Keratinocyte (primary cell): ENCODE measurements at regions not wholly inside any gene's neighbourhood (a gene's known extent, or its start where the extent isn't known, plus 50 kb on each side); places are given as distances from the start of the nearest gene placed in this dataset.

Experiments
- DNase-seq: peaks from one replicate; pipeline ENCODE4 v3.0.0-alpha.2; 2011; ENCODE audit warnings: low read depth, missing footprints, low spot score
- FAIRE-seq: peaks from 2 replicates; lab custom pipeline; 2011; peaks lifted over from hg19 to GRCh38; lab: Jason Lieb, UNC
- H2AFZ ChIP-seq: 2 replicates; pipeline ENCODE4 v1.6.0; 2012; ENCODE audit warnings: low read length, control low read depth, inconsistent platforms; ENCODE audit not compliant: control insufficient read depth
- H3K27ac ChIP-seq: 2 replicates; pipeline ENCODE4 v1.5.1; 2011; ENCODE audit warnings: low read length; ENCODE audit not compliant: control insufficient read depth, insufficient read depth
- H3K27me3 ChIP-seq: 3 replicates; pipeline ENCODE4 v1.6.0; 2011; ENCODE audit warnings: low read length; ENCODE audit not compliant: control insufficient read depth, insufficient read depth; ENCODE audit errors: extremely low read depth
- H3K36me3 ChIP-seq, 2 experiments: 2 replicates in 1 of 2; 3 replicates in 1 of 2; pipeline ENCODE4 v1.5.1; 2011; ENCODE audit warnings: low read length in 2 of 2, mild to moderate bottlenecking in 1 of 2; ENCODE audit not compliant: control insufficient read depth in 2 of 2, insufficient read depth in 2 of 2; ENCODE audit errors: extremely low read depth in 1 of 2
- H3K4me1 ChIP-seq: 3 replicates; pipeline ENCODE4 v1.5.1; 2011; ENCODE audit warnings: low read length; ENCODE audit not compliant: control insufficient read depth, insufficient read depth; ENCODE audit errors: extremely low read depth
- H3K4me2 ChIP-seq: 3 replicates; pipeline ENCODE4 v1.6.0; 2011; ENCODE audit warnings: low read depth, low read length; ENCODE audit not compliant: control insufficient read depth, insufficient read depth; ENCODE audit errors: extremely low read depth
- H3K4me3 ChIP-seq, 3 experiments: fragments of 200-600 bp in 1 of 3; sonication (generic) in 1 of 3; 2 replicates in 2 of 3; 3 replicates in 1 of 3; pipeline ENCODE4 v1.5.1; 2011 to 2016; ENCODE audit warnings: low read length in 3 of 3, mild to moderate bottlenecking in 3 of 3, control low read depth in 2 of 3, inconsistent platforms in 1 of 3, low read depth in 1 of 3, mixed read lengths in 1 of 3, mixed run types in 1 of 3, moderate library complexity in 1 of 3; ENCODE audit not compliant: control insufficient read depth in 2 of 3, insufficient read depth in 2 of 3; ENCODE audit errors: extremely low read depth in 1 of 3
- H3K79me2 ChIP-seq: 2 replicates; pipeline ENCODE4 v1.6.0; 2012; ENCODE audit warnings: low read length; ENCODE audit not compliant: control insufficient read depth, insufficient read depth
- H3K9ac ChIP-seq: 3 replicates; pipeline ENCODE4 v1.6.0; 2011; ENCODE audit warnings: low read length; ENCODE audit not compliant: control insufficient read depth, insufficient read depth; ENCODE audit errors: extremely low read depth
- H3K9me1 ChIP-seq: 3 replicates; pipeline ENCODE4 v1.6.0; 2011; ENCODE audit warnings: low read length; ENCODE audit not compliant: control insufficient read depth, insufficient read depth; ENCODE audit errors: extremely low read depth
- H3K9me3 ChIP-seq: 2 replicates; pipeline ENCODE4 v1.5.1; 2012; ENCODE audit warnings: low read depth, low read length; ENCODE audit not compliant: control insufficient read depth
- H4K20me1 ChIP-seq: 3 replicates; pipeline ENCODE4 v1.6.0; 2011; ENCODE audit warnings: low read length; ENCODE audit not compliant: control insufficient read depth, insufficient read depth; ENCODE audit errors: extremely low read depth
- CTCF ChIP-seq, 3 experiments: IDR thresholded peaks in 1 of 3; conservative IDR thresholded peaks in 1 of 3; optimal IDR thresholded peaks in 1 of 3; 2 replicates in 2 of 3; 3 replicates in 1 of 3; pipeline versions ENCODE3 to v1.5.1; 2011; ENCODE audit warnings: low read length in 3 of 3, mild to moderate bottlenecking in 3 of 3, moderate library complexity in 2 of 3, control low read depth in 1 of 3, inconsistent platforms in 1 of 3; ENCODE audit not compliant: insufficient read depth in 2 of 3; ENCODE audit errors: extremely low read depth in 1 of 3
- EZH2 ChIP-seq: IDR thresholded peaks from one replicate; pipeline ENCODE4 v1.6.1; 2012; ENCODE audit warnings: inconsistent platforms, mild to moderate bottlenecking, low read length, moderate library complexity
- dilution Hi-C: fragments of 300-500 bp; cut with MboI; formaldehyde crosslinking; loops from one replicate; pipeline ENCODE4 v1.7.0; 2020; ENCODE audit warnings: low sequenced_read_pairs; ENCODE audit not compliant: extremely low pct_ligation_motif_present

- TF ChIP-seq EZH2 (no peak), CTCF (optimal IDR thresholded peaks at IDR 0.05 in 1 of 3, IDR thresholded peaks at IDR 0.05 in 1 of 3, conservative IDR thresholded peaks at IDR 0.05 in 1 of 3; ENCODE audit: extremely low read depth in 1 of 3, insufficient read depth in 2 of 3, low read length in 3 of 3) (no peak)
- Histone ChIP-seq H3K4me2 (no peak overlapping the region), H3K79me2 (no peaks in the 10 kb centered on the region), H3K27me3 (peaks cover 4% of the 10 kb centered on the region), H3K9me1 (no peaks in the 10 kb centered on the region), H3K27ac (no peak overlapping the region), H3K4me3 (no peak overlapping the region), H2AFZ (no peak overlapping the region), H3K9me3 (no peaks in the 10 kb centered on the region), H3K36me3 (no peaks in the 10 kb centered on the region), H4K20me1 (no peaks in the 10 kb centered on the region), H3K4me1 (no peaks in the 10 kb centered on the region), H3K9ac (no peak overlapping the region)
- FAIRE-seq (no peak), DNase-seq (no peak)
- dilution Hi-C loops: no loop called here
Observed at GRCh38 chr3:124634210-124635168, 95.8 kb upstream of the UMPS start.

- Histone ChIP-seq H3K4me2 (no peak overlapping the region), H3K27me3 (peaks cover 4% of the 10 kb centered on the region), H3K27ac (no peak overlapping the region), H3K9me3 (no peaks in the 10 kb centered on the region), H3K36me3 (no peaks in the 10 kb centered on the region), H3K4me1 (no peaks in the 10 kb centered on the region), H2AFZ (no peak overlapping the region), H3K79me2 (no peaks in the 10 kb centered on the region), H3K9ac (no peak overlapping the region), H3K4me3 (no peak overlapping the region), H4K20me1 (no peaks in the 10 kb centered on the region), H3K9me1 (no peaks in the 10 kb centered on the region)
- dilution Hi-C loops: no loop called here
- no peak for FAIRE-seq
- TF ChIP-seq CTCF (optimal IDR thresholded peaks at IDR 0.05 in 1 of 3, IDR thresholded peaks at IDR 0.05 in 1 of 3, conservative IDR thresholded peaks at IDR 0.05 in 1 of 3; ENCODE audit: extremely low read depth in 1 of 3, insufficient read depth in 2 of 3, low read length in 3 of 3): no peak
- no peak for TF ChIP-seq EZH2
- DNase-seq: no peak
Observed at GRCh38 chr3:124635169-124635539, 95.1 kb upstream of the UMPS start.
